Breast epithelium (tissue), 3 donors: ENCODE measurements at regions not wholly inside any gene's neighbourhood (a gene's known extent, or its start where the extent isn't known, plus 50 kb on each side); places are given as distances from the start of the nearest gene placed in this dataset.

Source experiments
- CTCF ChIP-seq, 3 donors: fragments of 450-650 bp; IDR thresholded peaks; one replicate each; pipeline ENCODE4 v1.5.1; 2016 to 2017; ENCODE audit warnings: antibody characterized with exemption in 3 of 3, mild to moderate bottlenecking in 3 of 3, moderate library complexity in 3 of 3
- POLR2A ChIP-seq: fragments of 450-650 bp; IDR thresholded peaks from one replicate; pipeline ENCODE4 v1.6.1; 2016; ENCODE audit warnings: antibody characterized with exemption, mild to moderate bottlenecking, moderate library complexity

DNA sequence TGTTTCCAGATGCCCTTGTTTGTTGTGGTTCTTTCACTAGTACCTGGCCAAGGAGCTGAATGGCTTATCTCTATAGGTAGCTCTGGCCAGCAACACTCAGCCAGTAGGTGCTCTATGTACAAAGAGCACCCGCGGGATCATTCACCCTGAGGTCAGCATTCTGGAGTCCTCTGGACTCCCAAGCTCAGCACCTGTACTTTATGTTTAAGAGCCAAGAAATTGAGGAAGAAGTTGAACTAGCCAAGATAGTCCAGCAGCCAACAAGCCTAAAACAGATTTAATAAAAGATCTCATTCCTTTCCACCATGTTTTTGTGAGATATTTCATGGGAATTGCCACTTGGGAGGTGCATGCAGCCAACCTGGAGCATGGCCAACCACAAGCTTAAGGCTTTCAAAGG lies 242.6 kb upstream of the PAPPA start:
- TF ChIP-seq CTCF (IDR thresholded peaks at IDR 0.05) (no peak), POLR2A (no peak)
